Astrocyte of the hippocampus (primary cell): ENCODE measurements at regions not wholly inside any gene's neighbourhood (a gene's known extent, or its start where the extent isn't known, plus 50 kb on each side); places are given as distances from the start of the nearest gene placed in this dataset.
"Not testable (repeated sequence)": the region's sequence is repeated elsewhere in the genome, so short reads cannot be mapped to it uniquely, and the experiment has no call there.

Experiments used
- DNase-seq: peaks from one replicate; pipeline ENCODE4 v3.0.0; 2011; ENCODE audit warnings: low read depth, low spot score

DNA sequence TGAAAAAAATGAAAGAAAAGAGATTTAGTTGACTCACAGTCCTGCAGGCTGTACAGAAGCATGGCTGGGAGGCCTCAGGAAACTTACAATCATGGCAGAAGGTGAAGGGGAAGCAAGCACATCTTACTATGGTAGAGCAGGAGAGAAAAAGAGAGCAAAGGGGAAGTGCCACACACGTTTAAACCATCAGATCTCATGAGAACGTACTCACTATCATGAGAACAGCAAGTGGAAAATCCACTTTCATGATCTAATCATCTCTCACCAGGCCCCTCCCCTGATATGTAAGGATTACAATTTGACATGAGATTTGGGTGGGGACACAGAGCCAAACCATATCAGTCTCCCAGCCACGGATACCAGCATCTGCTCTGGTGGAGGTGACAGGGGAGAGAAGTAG is 50.8 kb upstream of the CPOX start:
- no peak for DNase-seq

DNA sequence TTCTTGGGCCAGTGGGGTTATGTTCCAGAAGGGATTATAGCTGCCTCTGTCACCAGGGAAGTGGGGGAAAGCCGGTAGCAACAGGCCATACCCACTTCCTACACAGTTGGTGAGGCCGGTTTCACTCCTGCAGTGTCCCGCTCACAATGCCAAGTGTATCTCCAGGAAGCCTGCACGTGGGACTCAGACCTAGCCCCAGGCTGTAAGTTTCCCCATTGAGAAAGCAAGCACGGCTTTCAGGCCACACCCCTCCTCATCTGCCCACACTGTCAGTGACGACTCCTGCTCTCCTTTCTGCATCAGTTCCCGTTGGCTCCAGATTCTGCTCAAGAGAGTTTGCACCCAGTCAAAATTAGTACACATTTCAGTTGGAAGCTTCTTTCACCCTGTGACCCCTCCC is 51.6 kb upstream of the CPOX start:
- no peak for DNase-seq

DNA sequence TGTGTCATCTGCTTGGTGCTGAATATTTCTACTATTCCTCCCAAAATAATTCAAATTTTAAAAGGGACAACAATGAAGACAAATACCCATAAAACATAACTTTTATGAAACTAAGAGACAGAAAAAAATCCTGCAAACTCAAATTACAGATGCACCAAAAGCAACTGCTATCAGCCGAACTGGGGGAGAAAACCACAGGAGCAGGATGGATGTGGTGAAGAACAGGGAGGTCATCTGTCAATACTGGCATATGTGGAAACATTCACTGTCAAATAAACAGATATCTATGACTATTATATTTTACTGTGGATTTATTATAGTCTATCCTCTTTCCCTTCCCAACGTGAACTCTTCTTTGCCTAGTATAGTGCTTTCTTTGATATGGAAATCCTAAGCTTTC is 53.3 kb upstream of the CPOX start:
- DNase-seq, result no peak

DNA sequence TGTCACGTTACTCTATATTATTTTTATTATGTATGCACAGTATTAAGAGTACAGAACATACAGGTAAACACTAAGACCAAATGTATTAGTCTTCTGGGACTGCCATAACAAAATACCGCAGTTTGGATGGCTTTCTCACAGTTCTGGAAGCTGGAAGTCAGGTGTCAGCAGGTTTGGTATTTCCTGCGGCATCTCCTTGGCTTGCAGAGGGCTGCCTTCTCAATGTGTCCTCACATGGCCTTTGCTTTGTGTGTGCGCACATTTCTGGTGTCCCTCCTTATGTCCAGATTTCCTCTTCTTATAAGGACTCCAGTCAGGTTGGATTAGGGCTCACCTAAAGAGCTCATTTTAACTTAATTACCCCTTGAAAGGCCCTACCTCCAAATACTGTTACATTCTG is 53.8 kb upstream of the CPOX start:
- DNase-seq, result no peak

DNA sequence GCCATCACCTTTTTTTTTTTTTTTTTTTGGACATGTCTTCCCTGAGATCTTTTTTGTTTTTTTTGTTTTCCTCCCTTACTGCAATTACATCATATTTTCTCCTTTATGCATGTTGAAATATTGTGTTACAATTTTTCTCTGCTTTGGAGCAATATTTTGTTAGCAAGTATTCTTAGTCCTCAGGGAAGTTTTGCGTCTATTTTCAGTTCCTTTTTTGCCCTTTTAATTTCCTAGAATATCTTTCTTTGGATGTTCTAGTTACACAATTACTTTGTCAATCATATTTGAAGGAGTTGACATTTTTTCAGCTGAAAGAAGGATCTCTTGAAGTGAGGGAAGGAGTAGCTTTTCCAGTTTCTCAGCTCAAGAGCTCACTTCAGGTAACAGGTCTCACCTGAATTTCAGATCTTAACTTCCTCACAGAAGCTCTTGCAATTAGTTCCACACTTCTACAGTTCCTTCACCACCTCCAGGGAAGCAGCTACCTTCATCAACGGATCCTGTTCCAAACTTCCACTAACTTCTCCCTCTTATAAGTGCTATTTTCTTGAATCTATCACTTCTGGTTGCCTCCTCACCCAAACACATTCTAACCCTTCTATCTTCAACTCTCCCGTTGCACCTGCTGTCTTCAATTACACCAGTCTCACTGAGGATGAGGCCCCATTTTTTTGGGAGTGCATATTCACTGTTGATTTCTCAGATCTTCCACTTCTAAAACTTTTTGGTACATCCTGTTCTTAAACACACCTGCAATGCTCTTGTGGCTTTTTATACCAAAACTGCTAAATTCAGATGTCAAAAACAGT is 57.8 kb upstream of the CPOX start:
- DNase-seq, result no peak

DNA sequence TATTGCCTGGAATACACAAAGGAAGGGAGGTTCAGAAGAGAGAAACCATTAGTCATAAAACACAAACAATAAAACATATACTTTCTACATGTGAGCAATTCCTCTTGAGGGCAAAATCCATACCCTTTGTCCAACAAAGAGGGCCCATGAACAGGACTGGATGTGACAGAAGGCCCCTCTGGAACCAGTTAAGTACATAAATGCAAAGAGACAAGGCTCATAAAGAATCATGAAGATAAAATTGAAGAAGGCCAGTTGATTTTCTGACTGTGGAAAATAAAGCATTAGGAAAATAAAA is 58.3 kb upstream of the CPOX start:
- no peak for DNase-seq

DNA sequence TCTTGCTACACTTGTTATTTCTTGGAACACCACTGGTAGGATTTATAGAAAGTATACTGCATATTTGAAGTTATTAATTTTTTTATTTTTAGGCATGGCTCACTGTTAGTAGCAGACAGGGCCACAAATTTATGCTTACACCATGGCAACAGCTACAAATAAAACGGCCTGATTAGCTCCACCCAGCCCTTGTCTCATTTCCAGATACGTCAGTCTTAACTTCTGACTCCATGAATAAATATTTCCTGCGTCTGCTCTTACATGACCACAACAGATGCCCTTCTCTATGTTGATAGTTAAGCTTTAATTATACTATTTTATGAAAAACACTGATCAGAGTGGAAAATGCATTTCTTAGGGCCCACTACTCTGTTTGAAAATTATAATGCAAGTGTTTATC is 62.3 kb upstream of the CPOX start:
- DNase-seq, result peak; percentile 17

DNA sequence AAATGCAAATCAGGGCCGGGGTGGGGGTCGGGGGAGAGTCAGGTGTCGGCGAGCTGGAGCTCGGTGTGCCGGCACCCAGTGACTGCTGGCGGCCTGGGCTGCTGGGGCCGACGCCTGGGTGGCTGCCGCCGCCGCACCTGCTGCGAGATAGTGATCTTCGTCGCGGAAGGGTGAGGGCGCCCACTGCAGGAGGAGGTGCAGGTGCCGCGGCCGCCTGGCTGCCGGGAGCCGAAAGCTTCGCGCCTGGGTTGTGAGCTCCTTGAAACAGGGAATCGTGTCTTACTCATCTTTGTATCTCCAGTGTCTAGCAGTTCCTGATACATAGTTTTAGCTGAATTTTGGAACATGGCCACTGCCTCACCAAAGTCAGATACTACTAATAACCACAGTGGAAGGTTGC is 64.0 kb upstream of the CPOX start:
- DNase-seq, result peak; percentile 1

DNA sequence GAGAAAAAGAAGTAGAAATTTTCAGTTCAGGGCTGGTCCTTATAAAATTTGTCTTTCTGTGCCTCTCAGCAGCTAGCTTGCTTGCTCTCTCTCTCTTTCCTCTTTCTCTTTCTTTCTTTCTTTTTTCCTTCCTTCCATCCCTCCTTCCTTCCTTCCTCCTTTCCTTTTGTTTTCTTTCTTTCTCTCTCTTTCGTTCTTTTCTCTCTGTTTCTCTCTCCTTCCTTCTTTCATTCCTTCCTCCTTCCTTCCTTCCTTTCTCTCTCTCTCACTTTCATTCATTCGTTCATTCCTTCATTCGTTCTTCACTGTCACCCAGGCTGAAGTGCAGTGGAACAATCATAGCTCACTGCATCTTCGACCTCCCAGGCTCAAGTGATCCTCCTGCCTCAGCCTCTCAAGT is 69.3 kb upstream of the CPOX start:
- no peak for DNase-seq

DNA sequence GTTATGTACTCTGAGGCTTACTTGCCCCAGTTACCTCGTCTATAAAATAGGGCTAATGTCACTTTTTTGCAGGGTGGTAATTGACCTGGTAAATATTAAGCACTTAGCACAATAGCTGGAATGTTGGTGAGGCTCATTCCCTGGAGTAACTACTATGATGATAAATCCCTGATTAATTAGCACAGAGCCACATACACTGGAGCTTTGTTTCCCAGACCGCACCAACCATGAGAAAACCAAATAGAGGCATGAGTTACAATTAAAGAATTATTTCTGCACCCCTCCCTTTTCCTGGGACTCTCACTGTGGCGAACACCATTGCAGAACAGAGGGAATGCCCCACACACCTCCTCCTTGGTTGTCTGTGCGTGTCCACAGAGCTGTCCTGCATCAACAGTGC is 76.6 kb upstream of the CPOX start:
- no peak for DNase-seq

DNA sequence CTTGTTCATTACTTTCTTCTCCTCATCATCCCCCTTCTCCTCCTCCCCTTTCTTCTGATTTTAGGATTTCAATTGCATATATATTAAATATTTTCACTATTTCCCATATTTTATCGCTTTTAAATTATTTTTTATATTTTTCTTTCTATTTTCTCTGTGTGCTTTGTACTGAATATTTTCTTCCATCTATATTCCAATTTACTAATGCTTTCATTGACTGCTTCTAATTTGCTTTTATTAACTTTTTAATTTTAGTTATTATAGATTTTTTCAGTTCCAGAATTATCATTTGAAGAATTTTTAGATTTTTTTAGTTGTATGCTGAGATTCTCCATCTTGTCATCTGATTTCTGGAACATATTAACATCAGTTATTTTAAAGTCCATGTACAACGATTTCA is 83.2 kb upstream of the ST3GAL6 start:
- no peak for DNase-seq

DNA sequence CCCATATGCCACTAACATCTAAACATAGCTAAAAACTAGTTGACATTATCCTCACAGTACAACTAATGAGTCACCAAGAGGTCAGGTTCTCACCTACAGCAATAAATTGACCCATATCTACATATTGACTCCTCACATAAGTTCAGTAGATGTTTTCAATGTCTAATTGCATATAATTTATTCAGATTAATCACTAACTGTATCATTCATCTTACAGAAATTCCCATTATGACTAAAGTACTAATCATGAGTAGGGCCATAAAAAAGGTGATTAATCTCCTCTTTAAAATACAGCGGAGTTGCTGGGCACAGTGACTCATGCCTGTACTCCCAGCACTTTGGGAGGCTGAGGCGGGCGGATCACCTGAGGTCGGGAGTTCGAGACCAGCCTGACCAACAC is 82.4 kb upstream of the ST3GAL6 start:
- DNase-seq, result no peak

DNA sequence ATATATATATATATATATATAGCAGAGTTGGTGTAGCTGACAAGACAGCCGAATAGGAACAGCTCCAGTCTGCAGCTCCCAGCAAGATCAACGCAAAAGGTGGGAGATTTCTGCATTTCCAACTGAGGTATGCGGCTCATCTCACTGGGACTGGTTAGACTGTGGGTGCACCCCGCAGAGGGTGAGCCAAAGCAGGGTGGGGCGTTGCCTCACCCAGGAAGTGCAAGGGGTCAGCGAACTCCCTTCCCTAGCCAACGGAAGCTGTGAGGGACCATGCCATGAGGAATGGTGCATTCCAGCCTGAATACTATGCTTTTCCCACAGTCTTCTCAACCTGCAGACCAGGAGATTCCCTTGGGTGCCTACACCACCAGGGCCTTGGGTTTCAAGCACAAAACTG is 81.7 kb upstream of the ST3GAL6 start:
- no peak for DNase-seq

DNA sequence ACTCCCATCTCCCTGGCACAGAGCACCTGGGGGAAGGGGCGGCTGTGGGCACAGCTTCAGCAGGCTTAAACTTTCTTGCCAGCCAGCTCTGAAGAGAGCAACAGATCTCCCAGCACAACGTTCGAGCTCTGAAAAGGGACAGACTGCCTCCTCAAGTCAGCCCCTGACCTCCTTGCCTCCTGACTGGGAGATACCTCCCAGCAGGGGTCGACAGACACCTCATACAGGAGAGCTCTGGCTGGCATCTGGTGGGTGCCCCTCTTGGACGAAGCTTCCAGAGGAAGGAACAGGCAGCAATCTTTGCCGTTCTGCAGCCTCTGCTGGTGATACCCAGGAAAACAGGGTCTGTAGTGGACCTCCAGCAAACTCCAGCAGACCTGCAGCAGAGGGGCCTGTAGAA is 80.7 kb upstream of the ST3GAL6 start:
- DNase-seq, result not testable (repeated sequence)

DNA sequence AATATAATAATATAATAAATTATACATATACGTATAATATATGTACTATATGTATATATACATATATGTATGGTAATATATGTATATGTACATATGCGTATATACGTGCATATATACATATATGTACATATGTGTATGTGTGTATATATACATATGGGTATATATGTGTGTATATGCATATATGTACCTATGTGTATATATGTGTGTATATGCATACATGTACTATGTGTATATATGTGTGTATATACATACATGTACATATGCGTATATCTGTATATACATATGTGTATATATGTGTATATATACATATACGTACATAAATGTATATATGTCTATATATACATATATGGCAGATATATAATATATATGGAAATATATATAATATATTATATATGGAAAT is 74.8 kb upstream of the ST3GAL6 start:
- no peak for DNase-seq

DNA sequence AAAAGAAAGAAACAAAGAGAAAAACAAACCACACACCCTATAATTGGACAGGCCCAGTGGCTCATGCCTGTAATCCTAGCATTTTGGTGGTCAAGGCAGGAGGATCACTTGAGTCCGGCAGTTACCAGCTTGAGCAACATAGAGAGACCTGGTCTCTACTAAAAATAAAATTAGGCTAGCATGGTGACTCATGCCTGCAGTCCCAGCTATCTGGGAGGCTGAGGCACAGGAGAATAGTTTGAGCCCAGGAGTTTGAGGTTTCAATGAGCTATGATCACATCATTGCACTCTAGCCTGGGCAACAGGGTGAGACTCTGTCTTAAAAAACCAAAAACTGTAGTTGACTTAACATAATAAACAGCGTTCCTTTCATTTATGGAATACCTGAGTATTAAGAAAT is 72.3 kb upstream of the ST3GAL6 start:
- DNase-seq, result no peak

DNA sequence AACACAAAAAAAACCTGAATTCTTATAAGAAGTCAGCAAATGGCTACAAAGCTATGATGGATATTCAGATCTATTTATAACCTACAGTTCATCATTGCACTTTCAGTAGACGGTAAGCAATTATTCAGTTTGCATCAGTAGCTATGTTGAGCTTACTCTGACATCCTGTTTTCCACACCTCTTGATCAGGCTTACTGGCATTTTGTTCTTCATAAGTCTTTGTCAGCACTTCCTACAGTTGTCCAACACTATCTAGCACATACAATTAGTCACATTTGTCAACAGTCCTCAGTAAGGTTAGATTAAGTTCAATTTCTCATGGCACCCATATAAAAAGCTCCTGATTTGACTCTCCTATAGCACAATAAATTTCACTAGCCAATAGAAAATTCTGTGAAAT is 71.2 kb upstream of the ST3GAL6 start:
- no peak for DNase-seq

DNA sequence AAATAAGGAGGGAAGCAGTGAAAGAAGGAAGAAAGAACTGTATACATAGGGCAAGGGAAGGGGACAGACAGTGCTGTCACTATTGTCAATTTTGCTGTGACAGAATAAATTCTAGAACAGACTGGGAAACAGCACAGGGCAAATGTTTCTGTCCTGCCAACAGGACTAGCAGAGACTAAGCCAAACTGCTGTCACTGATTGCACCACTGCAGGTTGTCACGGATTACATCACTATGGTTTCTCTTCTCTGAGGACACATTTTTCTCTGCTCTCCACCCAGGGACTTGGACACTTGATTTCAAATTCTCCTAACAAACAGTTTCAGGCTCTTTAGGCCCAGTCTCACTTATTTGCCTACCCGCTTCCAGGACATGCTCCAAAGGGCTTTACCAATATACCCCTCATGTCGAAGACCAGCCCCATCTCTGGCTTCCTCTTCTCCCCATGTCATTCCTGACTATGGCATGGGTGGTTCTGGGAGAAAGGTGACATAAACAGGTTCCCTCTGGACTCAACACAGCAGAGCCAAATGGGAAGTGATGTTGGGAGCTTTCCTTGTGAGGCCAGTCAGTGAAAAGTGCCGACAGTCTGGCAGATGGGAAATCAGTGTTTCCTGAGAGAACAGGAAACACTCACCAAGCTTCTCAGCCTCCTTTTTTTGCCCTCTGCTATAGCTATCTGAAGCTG is 70.2 kb upstream of the ST3GAL6 start:
- no peak for DNase-seq

DNA sequence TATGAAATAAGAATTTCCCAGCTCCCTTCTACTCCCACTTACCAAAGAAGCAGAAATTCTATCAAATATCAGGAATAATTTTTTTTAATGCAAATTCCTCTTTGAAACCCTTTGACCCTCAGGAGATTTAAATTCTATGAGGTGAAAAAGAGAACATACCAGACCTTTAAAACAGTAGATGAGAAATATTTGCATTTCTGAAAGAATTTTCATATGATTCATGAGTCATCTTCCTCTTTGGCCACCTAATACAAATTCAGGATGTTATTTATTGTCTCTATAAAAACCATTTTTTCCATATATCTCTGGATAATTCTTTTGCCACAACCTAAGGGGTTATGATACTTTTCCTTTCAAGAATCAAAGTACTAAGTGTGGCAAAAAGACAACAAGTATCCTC is 67.3 kb upstream of the ST3GAL6 start:
- DNase-seq, result no peak

DNA sequence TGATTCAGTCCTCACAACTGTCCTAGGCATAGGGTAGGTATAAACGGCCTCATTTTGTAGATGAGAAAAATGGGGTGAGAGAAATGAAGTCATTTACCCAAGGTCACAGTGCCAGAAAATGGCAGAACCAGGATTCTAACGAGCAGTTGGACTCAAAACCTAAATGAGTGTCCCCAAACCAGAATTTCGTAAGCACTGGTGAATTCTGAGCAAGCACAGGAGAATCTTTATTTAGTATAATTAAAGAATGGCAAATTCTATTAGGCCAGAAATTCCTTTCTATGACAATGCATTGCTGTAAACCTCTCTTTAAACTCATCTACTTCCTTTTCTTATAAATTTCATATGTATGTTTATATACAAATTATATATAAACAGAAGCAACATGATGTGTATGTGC is 66.8 kb upstream of the ST3GAL6 start:
- DNase-seq, result not testable (repeated sequence)

DNA sequence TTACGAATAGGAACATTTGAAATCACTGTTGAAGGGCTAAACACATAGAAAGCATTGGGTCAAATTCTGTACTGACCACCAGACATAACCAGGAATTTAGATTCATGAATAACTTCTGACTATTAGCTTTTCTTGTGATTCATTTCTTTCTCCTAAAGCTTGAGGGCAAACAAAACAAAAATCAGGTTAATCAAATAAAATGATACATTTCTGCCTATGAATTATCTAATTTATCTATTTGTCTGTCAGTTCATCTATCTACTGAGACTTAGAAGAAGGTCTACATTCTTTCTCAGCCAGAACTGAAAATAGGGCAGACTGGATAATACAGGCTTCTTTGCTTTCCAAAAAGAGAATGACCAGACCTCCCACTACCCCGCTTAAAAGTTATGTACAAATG is 65.9 kb upstream of the ST3GAL6 start:
- no peak for DNase-seq

DNA sequence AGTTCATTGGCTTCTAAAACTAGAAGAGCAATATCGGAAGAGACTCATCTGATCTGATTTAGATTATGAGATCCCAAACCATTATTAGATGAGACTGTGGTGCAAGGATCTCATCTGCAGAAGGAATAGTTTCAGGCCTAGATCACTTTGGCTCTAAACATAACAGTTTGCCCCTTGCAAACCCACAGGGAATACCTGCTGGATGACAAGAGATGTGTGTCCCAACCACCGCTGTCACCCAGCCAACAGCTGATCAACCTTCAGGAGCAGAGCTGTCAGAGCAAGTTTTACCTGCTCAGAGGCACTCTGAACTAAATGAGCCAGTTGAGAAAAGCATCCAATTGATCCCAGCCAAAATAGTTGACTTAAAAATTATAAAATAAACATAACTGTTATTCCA is 64.0 kb upstream of the ST3GAL6 start:
- DNase-seq, result peak; percentile 14

DNA sequence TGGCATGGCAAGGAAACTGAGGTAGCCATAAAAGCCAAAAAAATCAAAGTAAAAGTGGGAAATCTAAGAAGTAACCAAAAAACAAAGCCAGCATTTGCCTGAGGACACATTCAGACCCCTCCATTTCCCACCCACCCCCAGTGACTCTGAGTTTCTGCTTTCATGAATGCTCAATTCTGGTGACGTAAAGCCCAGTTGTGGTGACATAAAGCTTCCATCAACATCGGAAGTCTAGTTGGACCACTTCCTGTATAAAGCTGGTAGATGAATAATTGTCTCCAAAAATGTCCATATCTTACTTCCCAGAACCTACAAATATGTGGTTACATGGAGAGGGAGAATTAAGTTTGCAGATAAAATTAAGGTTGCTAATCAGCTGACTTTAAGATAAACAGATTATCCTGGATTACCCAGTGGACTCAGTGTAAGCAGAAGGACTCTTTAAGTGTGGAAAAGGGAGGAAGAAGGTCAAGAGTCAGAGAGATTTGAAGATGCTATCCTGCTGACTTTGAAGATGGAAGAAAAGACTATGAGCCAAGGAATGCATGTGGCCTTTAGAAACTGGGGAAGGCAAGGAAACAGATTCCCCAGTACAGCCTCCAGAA is 62.0 kb upstream of the ST3GAL6 start:
- DNase-seq, result no peak
